Endothelial cell of umbilical vein (primary cell): ENCODE measurements at regions not wholly inside any gene's neighbourhood (a gene's known extent, or its start where the extent isn't known, plus 50 kb on each side); places are given as distances from the start of the nearest gene placed in this dataset.

ENCODE experiments used
- BruUV-seq: library from RNA; stranded (reverse); fragments of 400-500 nt; replicated peaks from 2 replicates; lab custom pipeline; 2021; lab: Mats Ljungman, UMichigan
- CTCF ChIA-PET: fragments of 300-600, 350-600 bp; sonication (Branson Sonifier 250); formaldehyde crosslinking; loops from one replicate; lab custom pipeline; 2021; ENCODE audit warnings: antibody characterized with exemption, inconsistent platforms; lab: Charles Lee
- POLR2A ChIA-PET: fragments of 300-600, 350-600 bp; sonication (Branson Sonifier 250); formaldehyde crosslinking; loops from one replicate; lab custom pipeline; 2021; ENCODE audit warnings: antibody characterized with exemption, inconsistent platforms; lab: Charles Lee
- DNase-seq: peaks from one replicate; pipeline ENCODE4 v3.0.0-alpha.2; 2011; ENCODE audit warnings: low read depth, low spot score
- FAIRE-seq: peaks from 2 replicates; lab custom pipeline; 2011; peaks lifted over from hg19 to GRCh38; lab: Jason Lieb, UNC
- H2AFZ ChIP-seq: 2 replicates; pipeline ENCODE4 v1.6.0; 2012; ENCODE audit warnings: low read depth, low read length, control low read depth, inconsistent platforms
- H3K27ac ChIP-seq: 2 replicates; pipeline ENCODE4 v1.5.1; 2011; ENCODE audit warnings: low read depth, mild to moderate bottlenecking, control low read depth, low read length, moderate library complexity; ENCODE audit not compliant: insufficient read depth
- H3K27me3 ChIP-seq, 2 experiments: 2 replicates each; pipeline versions ENCODE4 v1.6.0 to v1.6.1; 2011; ENCODE audit warnings: low read length in 2 of 2, mixed read lengths in 1 of 2; ENCODE audit not compliant: control insufficient read depth in 2 of 2, insufficient read depth in 2 of 2
- H3K36me3 ChIP-seq, 2 experiments: 2 replicates in 1 of 2; 3 replicates in 1 of 2; pipeline ENCODE4 v1.5.1; 2011; ENCODE audit warnings: low read length in 2 of 2, mild to moderate bottlenecking in 1 of 2, moderate library complexity in 1 of 2; ENCODE audit not compliant: control insufficient read depth in 2 of 2, insufficient read depth in 2 of 2; ENCODE audit errors: extremely low read depth in 1 of 2
- H3K4me1 ChIP-seq: 3 replicates; pipeline ENCODE4 v1.5.1; 2011; ENCODE audit warnings: mild to moderate bottlenecking, low read length; ENCODE audit not compliant: control insufficient read depth, insufficient read depth; ENCODE audit errors: extremely low read depth
- H3K4me2 ChIP-seq: 2 replicates; pipeline ENCODE4 v1.6.1; 2011; ENCODE audit warnings: low read length, control low read depth, mixed read lengths; ENCODE audit not compliant: insufficient read depth
- H3K4me3 ChIP-seq, 3 experiments: fragments of 200-600 bp in 1 of 3; sonication (generic), shearing (Covaris generic) in 1 of 3; replicated peaks in 1 of 3; 2 replicates each; pipeline ENCODE4 v1.5.1; 2011 to 2016; ENCODE audit warnings: control low read depth in 3 of 3, low read length in 3 of 3, mild to moderate bottlenecking in 2 of 3, inconsistent platforms in 1 of 3, low read depth in 1 of 3, moderate library complexity in 1 of 3; ENCODE audit not compliant: insufficient read depth in 1 of 3
- H3K79me2 ChIP-seq: 2 replicates; pipeline ENCODE4 v1.6.0; 2012; ENCODE audit warnings: low read length, inconsistent platforms; ENCODE audit not compliant: control insufficient read depth, insufficient read depth
- H3K9ac ChIP-seq: replicated peaks from 2 replicates; pipeline ENCODE3; 2011; ENCODE audit warnings: low read length, control low read depth; ENCODE audit not compliant: insufficient read depth; ENCODE audit errors: extremely low read depth
- H3K9me1 ChIP-seq: replicated peaks from 3 replicates; pipeline ENCODE4 v1.6.0; 2011; ENCODE audit warnings: mild to moderate bottlenecking, low read length; ENCODE audit not compliant: control insufficient read depth, insufficient read depth; ENCODE audit errors: extremely low read depth
- H3K9me3 ChIP-seq: replicated peaks from 2 replicates; pipeline ENCODE4 v1.5.1; 2012; ENCODE audit warnings: low read length, inconsistent platforms; ENCODE audit not compliant: control insufficient read depth, insufficient read depth
- H4K20me1 ChIP-seq: replicated peaks from 2 replicates; pipeline ENCODE3; 2011; ENCODE audit warnings: mild to moderate bottlenecking, low read length; ENCODE audit not compliant: control insufficient read depth, insufficient read depth; ENCODE audit errors: extremely low read depth
- EZH2 ChIP-seq: IDR thresholded peaks from 2 replicates; pipeline ENCODE4 v1.6.1; 2012; ENCODE audit warnings: borderline replicate concordance, low read depth, mild to moderate bottlenecking, moderate library complexity, low read length, inconsistent platforms; ENCODE audit not compliant: severe bottlenecking
- FOS ChIP-seq: IDR thresholded peaks from 2 replicates; pipeline ENCODE4 v1.6.1; 2011; ENCODE audit warnings: mild to moderate bottlenecking, low read length, moderate library complexity, borderline replicate concordance; ENCODE audit not compliant: insufficient read depth
- GATA2 ChIP-seq: IDR thresholded peaks from 2 replicates; pipeline ENCODE4 v1.7.0; 2011; ENCODE audit warnings: low read depth, mild to moderate bottlenecking, moderate library complexity, mixed read lengths, low read length; ENCODE audit not compliant: insufficient read length, insufficient read depth
- JUN ChIP-seq: IDR thresholded peaks from 2 replicates; pipeline ENCODE4 v1.6.1; 2011; ENCODE audit warnings: borderline replicate concordance, low read depth; ENCODE audit not compliant: insufficient read length, insufficient read depth
- MAX ChIP-seq: IDR thresholded peaks from 2 replicates; pipeline ENCODE4 v1.6.1; 2011; ENCODE audit not compliant: insufficient read depth, insufficient read length
- MYC ChIP-seq: IDR thresholded peaks from one replicate; pipeline ENCODE4 v1.6.1; 2011; ENCODE audit warnings: mild to moderate bottlenecking, low read depth, low read length
- POLR2A ChIP-seq: IDR thresholded peaks from 2 replicates; pipeline ENCODE4 v1.6.1; 2012; ENCODE audit warnings: low read depth, mild to moderate bottlenecking, control low read depth, low read length
- POLR2AphosphoS5 ChIP-seq: IDR thresholded peaks from 2 replicates; pipeline ENCODE4 v1.6.1; 2012; ENCODE audit warnings: low read depth, mild to moderate bottlenecking, control low read depth, low read length, moderate library complexity; ENCODE audit not compliant: insufficient read depth
- dilution Hi-C: fragments of 300-500 bp; cut with MboI; formaldehyde crosslinking; loops from one replicate; pipeline ENCODE4 v1.15.0; 2019; ENCODE audit warnings: low sequenced_read_pairs; ENCODE audit not compliant: extremely low pct_ligation_motif_present
- intact Hi-C: fragments of 100-400 bp; cut with micrococcal nuclease; formaldehyde crosslinking; loops from one replicate; pipeline ENCODE4 v1.10.0; 2022
- TF ChIP-seq, protein P1 (sequence below), 2 donors: IDR thresholded peaks; 1 replicate in 1 of 2; 2 replicates in 1 of 2; pipeline ENCODE4 v1.5.1; 2011; ENCODE audit warnings: low read length in 2 of 2, mild to moderate bottlenecking in 2 of 2, moderate library complexity in 2 of 2, control low read depth in 1 of 2, inconsistent platforms in 1 of 2, low read depth in 1 of 2; ENCODE audit not compliant: insufficient read depth in 1 of 2; ENCODE audit errors: extremely low read depth in 1 of 2

DNA sequence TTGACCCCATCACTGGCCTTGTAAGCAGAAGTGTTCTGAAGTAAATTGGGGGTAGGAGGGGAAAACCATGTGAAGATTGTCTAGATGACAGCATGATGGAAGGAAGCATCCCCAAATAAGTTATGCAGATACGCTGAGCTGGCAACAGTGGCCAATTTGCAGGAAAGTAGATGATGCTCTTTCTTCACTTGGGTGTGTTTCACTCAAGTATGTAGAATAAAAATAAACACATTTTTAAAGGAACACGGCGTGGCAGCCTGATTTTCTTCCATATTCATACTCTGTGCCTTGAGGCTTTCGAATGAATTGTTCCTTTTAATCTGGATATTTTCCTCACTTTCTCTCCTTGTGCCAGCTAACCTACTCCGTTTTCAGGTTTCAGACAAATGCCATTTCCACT lies 295.5 kb upstream of the DPYD start:
- CTCF ChIA-PET: interaction anchor here (1.2 kb wide), 1 partner anchor 252 kb away, joined by 7 read pairs; no protein-coding TSS in a partner anchor

More for the DNA sequence above, 295.5 kb upstream of the DPYD start:
- Histone ChIP-seq H3K9ac (no peak overlapping the region), H2AFZ (no peak overlapping the region), H3K27ac (no peak overlapping the region), H3K9me1 (no peaks in the 10 kb centered on the region), H3K4me2 (no peak overlapping the region), H3K79me2 (peaks cover 79% of the 10 kb centered on the region), H4K20me1 (no peaks in the 10 kb centered on the region), H3K36me3 (no peaks in the 10 kb centered on the region), H3K27me3 (no peaks in the 10 kb centered on the region), H3K9me3 (no peaks in the 10 kb centered on the region), H3K4me1 (peaks cover 14% of the 10 kb centered on the region), H3K4me3 (no peak overlapping the region)
- BruUV-seq: no TSS peak
- POLR2A ChIA-PET: no interaction called here
- dilution Hi-C loops (no loop called here), intact Hi-C loops (no loop called here)
- TF ChIP-seq GATA2 (no peak), FOS (no peak), JUN (no peak), EZH2 (no peak), MYC (no peak), MAX (no peak), POLR2A (no peak), POLR2AphosphoS5 (no peak)
- TF ChIP-seq, protein P1, sequence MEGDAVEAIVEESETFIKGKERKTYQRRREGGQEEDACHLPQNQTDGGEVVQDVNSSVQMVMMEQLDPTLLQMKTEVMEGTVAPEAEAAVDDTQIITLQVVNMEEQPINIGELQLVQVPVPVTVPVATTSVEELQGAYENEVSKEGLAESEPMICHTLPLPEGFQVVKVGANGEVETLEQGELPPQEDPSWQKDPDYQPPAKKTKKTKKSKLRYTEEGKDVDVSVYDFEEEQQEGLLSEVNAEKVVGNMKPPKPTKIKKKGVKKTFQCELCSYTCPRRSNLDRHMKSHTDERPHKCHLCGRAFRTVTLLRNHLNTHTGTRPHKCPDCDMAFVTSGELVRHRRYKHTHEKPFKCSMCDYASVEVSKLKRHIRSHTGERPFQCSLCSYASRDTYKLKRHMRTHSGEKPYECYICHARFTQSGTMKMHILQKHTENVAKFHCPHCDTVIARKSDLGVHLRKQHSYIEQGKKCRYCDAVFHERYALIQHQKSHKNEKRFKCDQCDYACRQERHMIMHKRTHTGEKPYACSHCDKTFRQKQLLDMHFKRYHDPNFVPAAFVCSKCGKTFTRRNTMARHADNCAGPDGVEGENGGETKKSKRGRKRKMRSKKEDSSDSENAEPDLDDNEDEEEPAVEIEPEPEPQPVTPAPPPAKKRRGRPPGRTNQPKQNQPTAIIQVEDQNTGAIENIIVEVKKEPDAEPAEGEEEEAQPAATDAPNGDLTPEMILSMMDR (IDR thresholded peaks at IDR 0.05; ENCODE audit: extremely low read depth in 1 of 2, insufficient read depth in 1 of 2, low read depth in 1 of 2, low read length in 2 of 2): no peak
- no peak for DNase-seq
- no peak for FAIRE-seq
